Ramos (cell line): ENCODE measurements at regions not wholly inside any gene's neighbourhood (a gene's known extent, or its start where the extent isn't known, plus 50 kb on each side); places are given as distances from the start of the nearest gene placed in this dataset.
"Not testable (repeated sequence)": the region's sequence is repeated elsewhere in the genome, so short reads cannot be mapped to it uniquely, and the experiment has no call there.

Experiments
- in situ Hi-C: fragments of 300-500 bp; cut with MboI; formaldehyde crosslinking; loops from one replicate; pipeline ENCODE4 v1.14.3; 2022; ENCODE audit warnings: low sequenced_read_pairs; ENCODE audit not compliant: unreplicated experiment

DNA sequence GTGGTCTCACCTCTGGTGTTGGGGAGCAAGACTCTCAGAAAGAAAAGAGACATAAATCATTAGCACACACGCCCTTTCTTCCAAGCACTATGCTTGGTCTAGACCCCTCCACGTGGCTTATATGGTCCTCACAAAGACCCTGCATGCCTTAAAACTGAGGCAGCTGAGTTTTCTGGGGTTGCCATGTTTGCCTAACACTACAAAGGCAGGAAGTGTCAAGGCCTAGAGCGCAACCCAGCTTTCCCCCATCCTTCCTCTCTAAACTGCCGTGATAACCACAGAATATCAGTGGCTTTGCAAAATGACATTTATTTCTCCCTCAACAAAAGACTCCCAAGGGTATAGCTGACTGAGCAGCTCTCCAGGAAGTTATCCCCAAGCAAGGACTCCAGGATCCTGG lies 146.5 kb upstream of the TOP1 start:
- in situ Hi-C loops, result no loop called here

GRCh38 chr20:40883097-40883496 lies 145.5 kb upstream of the TOP1 start:
- in situ Hi-C loops, result no loop called here

DNA sequence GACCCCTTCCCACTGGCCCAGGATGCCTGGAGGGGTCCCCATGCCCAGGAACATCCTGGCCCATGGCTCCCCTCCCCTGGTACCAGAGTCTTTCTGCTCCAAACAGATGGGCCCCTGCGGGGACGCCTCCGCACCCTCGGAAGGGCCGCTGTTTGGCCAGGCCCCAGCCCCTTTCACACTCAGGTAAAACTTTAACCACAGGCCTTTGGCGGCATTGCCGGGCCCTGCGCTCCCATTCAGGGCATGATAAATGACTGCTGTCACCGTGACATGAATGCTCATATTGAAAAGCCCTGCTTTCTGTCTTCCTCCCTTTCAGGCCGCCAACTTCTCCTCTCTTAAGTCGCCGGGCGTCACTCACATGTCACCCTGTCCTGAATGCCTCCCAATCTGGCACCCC lies 141.5 kb upstream of the TOP1 start:
- in situ Hi-C loops, result no loop called here

GRCh38 chr20:40889266-40889665 lies 139.4 kb upstream of the TOP1 start:
- in situ Hi-C loops, result not testable (repeated sequence)

DNA sequence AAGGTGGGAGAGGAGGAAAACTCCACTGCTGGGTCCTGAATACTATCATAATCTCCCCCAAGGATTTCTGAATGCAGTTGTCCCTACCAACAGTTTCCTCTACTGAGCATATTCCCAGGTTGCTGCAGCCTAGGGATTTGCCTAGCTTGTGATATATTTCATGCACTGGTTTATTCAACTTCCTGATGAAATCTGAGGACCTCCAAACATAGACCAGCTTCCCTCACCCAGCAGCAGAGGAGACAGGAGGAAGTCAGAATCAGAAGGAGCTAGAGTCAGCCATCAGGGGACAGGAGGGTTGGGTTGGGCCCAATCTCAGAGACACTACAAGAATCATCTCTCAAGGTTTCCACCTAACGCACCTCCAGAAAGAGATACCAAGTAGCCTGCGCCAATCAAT lies 138.4 kb upstream of the TOP1 start:
- in situ Hi-C loops, result no loop called here

GRCh38 chr20:40890635-40891034 lies 138.0 kb upstream of the TOP1 start:
- in situ Hi-C loops, result no loop called here

- in situ Hi-C loops, result no loop called here
Observed at GRCh38 chr20:40891351-40891750, 137.3 kb upstream of the TOP1 start.

- in situ Hi-C loops, result no loop called here
Observed at GRCh38 chr20:40892642-40893041, 136.0 kb upstream of the TOP1 start.

DNA sequence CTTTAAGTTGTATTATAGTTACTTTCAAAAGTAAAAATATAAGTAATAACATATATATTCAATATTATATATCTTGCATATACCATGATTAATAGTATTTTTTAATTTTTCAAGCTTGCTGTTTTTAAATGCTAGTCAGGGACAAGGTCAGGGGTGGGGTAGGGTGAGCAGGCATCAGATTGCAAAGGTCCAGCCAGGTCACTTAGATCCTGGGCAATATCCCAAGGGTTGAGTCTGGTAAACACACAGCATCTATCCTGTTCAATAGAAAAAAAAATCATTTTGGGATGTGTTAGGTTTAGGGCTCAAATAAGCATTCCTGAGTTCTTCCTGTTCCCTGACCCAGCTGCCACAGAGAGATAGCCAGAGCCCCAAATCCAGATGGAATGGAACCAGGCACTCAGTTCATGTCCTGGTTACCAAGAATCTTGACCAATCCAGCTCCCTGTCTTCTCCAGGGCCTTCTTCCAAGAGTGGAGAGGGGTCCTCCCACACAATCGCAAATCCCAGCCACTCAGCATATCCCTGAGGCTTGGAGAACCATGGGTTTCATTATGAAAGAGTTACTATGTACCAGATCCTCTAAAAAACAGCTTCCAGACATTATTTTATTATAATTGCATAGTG lies 134.9 kb upstream of the TOP1 start:
- in situ Hi-C loops, result no loop called here

DNA sequence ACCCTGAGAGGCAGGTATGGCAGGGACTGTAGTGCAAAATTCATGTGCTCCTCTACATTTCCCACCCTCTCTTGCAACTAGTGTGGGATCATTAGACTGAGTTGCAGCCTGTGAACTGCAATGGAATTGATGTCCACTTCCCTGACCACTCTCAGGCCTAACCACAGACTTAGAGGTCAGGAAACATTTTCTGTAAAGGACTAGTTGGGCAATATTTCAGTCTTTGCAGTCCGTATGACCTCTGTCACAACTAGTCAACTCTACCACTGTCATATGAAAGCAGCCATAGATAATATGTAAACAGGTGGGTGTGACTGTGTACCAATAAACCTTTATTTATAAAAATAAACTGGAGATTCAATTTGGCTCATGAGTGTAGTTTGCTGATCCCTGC lies 134.4 kb upstream of the TOP1 start:
- in situ Hi-C loops, result no loop called here

GRCh38 chr20:40895182-40895581 lies 133.4 kb upstream of the TOP1 start:
- in situ Hi-C loops, result loop anchor here (5.0 kb wide), 1 partner anchor 47 kb away; no protein-coding TSS in a partner anchor

DNA sequence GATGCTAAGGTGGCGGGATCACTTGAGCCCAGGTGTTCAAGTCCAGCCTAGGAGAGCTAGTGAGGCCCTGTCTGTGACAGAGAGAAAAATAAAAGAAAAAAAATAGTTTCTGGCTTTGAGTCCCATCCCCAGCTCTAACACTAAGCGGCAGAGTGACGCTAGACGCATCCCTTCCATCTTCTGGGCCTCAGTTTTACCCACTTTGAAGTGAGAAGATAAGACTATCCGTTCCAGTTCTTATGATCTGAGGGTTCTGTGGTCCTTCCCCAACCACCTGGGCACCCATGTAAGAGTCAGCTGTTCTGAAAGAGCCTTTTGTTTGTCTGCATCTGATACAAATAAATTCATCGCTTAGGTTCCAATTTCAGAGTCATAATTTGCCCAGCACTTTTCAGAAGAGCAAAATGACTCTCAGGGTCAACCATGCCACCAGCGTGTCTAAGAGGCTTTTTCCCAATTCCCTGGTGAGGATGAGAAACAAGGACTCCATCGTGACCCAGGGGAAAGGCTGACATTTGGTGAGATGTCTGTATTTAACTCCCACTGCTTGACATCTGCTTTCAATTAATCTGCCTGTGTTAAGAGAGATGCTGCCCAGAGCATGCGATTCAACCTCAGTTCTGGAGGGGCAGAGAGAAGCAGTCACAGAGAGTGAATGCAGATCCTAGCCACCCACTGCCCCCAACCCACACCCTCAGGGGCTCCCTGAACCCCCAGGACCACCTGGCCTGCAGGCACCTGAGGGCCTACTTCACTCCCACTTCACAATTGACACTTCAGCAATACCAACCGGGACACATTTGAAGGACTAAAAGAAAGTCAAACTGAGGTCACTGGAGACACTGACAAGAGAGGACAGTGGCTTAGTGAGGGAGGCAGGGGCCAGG lies 131.6 kb upstream of the TOP1 start:
- in situ Hi-C loops, result loop anchor here (5.0 kb wide), 1 partner anchor 45 kb away; no protein-coding TSS in a partner anchor

DNA sequence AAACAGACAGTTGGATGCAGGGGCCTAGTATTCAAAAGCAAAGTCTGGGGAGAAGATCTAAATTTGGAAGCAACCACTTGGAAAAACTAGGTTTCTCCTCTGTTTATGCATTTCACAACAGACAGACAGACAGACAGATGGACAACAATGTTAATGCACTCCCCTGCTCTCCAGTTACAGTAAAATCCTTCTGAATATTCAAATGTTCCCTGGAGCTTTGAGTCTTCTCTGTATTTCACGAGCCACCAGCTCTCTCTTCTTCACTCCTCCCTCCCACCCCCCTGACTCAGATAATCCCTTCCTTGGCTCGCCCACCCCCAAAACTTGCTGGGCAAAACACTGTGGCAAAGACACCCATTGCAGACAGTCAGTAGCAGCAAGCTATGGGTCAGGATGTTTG lies 129.3 kb upstream of the TOP1 start:
- in situ Hi-C loops, result loop anchor here (5.0 kb wide), 1 partner anchor 43 kb away; no protein-coding TSS in a partner anchor

DNA sequence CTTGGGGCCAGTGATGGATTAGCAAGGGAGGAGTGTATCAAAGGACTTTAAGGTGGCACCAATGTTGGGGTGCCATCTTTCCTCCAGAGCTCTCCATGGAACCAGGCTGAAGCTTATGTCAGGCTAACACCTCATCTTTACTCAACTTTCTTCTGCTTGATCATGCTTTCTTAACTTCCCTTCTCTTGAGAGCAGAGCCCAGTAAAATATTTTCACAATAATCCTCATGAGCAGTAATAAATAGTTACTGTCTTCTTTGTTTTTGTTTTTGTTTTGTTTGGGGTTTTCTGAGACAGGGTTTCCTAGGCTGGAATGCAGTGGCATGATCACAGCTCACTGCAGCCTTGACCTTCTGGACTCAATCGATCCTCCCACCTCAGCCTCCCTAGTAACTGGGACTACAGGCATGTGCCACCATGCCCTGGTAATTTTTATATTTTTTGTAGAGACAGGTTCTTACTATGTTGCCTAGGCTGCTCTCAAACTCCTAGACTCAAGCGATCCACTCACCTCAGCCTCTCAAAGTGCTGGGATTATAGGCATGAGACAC lies 127.9 kb upstream of the TOP1 start:
- in situ Hi-C loops, result no loop called here

- in situ Hi-C loops, result no loop called here
Observed at GRCh38 chr20:40902661-40903060, 126.0 kb upstream of the TOP1 start.

DNA sequence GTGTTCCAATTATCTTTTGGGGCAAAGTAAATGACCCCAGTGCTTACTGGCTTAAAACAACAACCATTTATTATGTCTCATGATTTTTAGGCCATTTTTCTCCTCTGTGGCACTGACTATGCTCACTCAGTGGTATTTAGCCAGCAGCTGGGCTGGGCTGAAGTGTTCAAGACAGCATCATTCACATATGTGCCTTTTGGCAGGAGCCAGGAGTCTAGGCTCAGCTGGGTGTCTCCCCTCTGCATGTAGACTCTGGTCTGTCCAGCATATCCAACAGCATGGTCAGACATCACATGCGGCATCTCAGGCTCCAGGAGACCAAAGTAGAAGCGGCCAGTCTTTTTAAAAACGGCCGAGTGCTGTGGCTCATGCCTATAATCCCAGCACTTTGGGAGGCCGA lies 120.3 kb upstream of the TOP1 start:
- in situ Hi-C loops, result no loop called here

GRCh38 chr20:40909489-40909888 lies 119.1 kb upstream of the TOP1 start:
- in situ Hi-C loops, result not testable (repeated sequence)

DNA sequence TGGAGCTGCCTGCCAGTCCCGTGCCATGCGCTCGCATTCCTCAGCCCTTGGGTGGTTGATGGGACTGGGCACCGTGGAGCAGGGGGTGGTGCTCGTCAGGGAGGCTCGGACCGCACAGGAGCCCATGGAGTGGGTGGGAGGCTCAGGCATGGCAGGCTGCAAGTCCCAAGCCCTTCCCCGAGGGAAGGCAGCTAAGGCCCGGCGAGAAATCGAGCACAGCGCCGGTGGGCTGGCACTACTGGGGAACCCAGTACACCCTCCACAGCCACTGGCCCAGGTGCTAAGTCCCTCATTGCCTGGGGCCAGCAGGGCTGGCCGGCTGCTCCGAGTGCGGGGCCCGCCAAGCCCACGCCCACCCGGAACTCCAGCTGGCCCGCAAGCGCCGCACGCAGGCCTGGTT lies 118.2 kb upstream of the TOP1 start:
- in situ Hi-C loops, result not testable (repeated sequence)

DNA sequence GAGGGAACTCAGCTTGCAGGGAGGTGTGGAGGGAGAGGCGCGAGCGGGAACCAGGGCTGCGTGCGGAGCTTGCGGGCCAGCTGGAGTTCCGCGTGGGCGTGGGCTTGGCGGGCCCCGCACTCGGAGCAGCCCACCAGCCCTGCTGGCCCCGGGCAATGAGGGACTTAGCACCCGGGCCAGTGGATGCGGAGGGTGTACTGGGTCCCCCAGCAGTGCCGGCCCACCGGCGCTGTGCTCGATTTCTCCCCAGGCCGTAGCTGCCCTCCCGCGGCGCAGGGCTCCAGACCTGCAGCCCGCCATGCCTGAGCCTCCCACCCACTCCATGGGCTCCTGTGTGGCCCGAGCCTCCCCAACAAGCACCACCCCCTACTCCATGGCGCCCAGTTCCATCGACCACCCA lies 117.5 kb upstream of the TOP1 start:
- in situ Hi-C loops, result not testable (repeated sequence)

DNA sequence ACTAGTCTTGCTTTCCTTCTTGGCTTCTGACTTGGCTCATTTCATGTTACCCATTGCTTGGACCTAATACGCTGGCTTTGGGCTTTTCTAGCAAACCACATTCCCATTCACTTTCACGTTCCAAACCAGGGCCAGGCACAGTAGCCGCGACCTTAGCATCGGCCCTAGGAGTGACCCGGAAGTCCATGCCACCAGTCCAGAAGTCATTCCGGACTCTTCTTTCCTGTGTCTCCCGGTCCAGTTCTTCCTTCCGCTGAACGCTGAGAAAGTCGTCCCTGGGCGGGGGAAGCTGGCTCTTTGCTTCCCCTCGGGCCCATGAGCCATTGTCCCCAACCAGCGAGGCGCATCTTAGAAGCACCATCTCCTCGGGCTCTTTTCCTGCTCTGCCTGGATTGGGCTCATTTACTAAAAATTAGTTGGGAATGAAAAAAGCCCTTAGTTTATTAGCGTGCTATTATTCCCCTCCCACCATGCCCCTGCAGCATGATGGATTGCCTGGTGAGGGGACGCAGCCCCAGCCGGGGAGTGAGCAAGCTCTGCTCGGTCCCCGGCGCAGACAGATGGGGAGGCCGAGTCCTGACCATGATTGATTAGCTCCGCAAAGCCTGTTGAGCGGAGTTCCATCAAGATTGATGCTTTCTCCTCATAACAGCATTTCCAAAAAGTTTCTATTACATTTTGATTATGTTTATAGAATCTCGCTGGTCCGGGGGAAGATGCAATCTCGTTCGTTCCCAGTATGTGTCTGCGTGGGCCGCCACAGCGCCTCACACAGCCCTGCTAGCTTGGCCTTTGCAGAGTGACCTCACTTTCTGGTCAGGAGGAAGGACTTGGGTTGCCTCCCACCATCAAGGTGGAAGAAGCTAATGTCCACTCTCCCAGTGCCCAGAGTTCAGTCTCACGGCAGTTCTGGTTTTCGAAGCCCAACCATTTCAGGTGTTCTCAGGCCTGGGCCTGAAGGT lies 115.1 kb upstream of the TOP1 start:
- in situ Hi-C loops, result no loop called here
